Omental fat pad (tissue), 3 donors: ENCODE measurements at regions not wholly inside any gene's neighbourhood (a gene's known extent, or its start where the extent isn't known, plus 50 kb on each side); places are given as distances from the start of the nearest gene placed in this dataset.

Source experiments
- ATAC-seq: fragments of 150-250 bp; one replicate; pipeline ENCODE4 v1.9.1; 2016; ENCODE audit warnings: mild to moderate bottlenecking, moderate library complexity; ENCODE audit not compliant: low FRiP score
- DNase-seq: peaks from one replicate; pipeline ENCODE4 v3.0.0-alpha.2; 2019; ENCODE audit warnings: low spot score
- CTCF ChIP-seq, 3 donors: fragments of 450-650 bp; IDR thresholded peaks; one replicate each; pipeline ENCODE4 v1.5.1; 2016 to 2017; ENCODE audit warnings: antibody characterized with exemption in 3 of 3, mild to moderate bottlenecking in 3 of 3, moderate library complexity in 2 of 3

- DNase-seq: no peak
- TF ChIP-seq CTCF (IDR thresholded peaks at IDR 0.05): no peak
- no peak for ATAC-seq
Measured at GRCh38 chr4:85218756-85219155, 252.3 kb upstream of the WDFY3 start.

- no peak for TF ChIP-seq CTCF (IDR thresholded peaks at IDR 0.05)
- ATAC-seq (no peak), DNase-seq (no peak)
Measured at GRCh38 chr4:85221606-85222005, 253.3 kb upstream of the ARHGAP24 start.

GRCh38 chr4:85222561-85222960 lies 252.4 kb upstream of the ARHGAP24 start:
- no peak for TF ChIP-seq CTCF (IDR thresholded peaks at IDR 0.05)
- no peak for ATAC-seq
- no peak for DNase-seq

- DNase-seq (no peak), ATAC-seq (no peak)
- no peak for TF ChIP-seq CTCF (IDR thresholded peaks at IDR 0.05)
Measured at GRCh38 chr4:85228264-85228663, 246.7 kb upstream of the ARHGAP24 start.

- no peak for TF ChIP-seq CTCF (IDR thresholded peaks at IDR 0.05)
- ATAC-seq (no peak), DNase-seq (no peak)
Measured at GRCh38 chr4:85233516-85233915, 241.4 kb upstream of the ARHGAP24 start.

GRCh38 chr4:85243857-85244256 lies 231.1 kb upstream of the ARHGAP24 start:
- no peak for TF ChIP-seq CTCF (IDR thresholded peaks at IDR 0.05)
- no peak for ATAC-seq

GRCh38 chr4:85244638-85245037 lies 230.3 kb upstream of the ARHGAP24 start:
- ATAC-seq: no peak
- DNase-seq: no peak
- no peak for TF ChIP-seq CTCF (IDR thresholded peaks at IDR 0.05)

More at GRCh38 chr4:85243857-85244256, 231.1 kb upstream of the ARHGAP24 start:
- DNase-seq: no peak
